Natural killer cell (primary cell): ENCODE measurements at regions not wholly inside any gene's neighbourhood (a gene's known extent, or its start where the extent isn't known, plus 50 kb on each side); places are given as distances from the start of the nearest gene placed in this dataset.

Source experiments
- ATAC-seq, 3 donors: fragments of 150-1000 bp in 2 of 3; fragments of 200-7000 bp in 1 of 3; cut with Tn5 transposase; 1 replicate in 1 of 3; 2 replicates in 2 of 3; pipeline ENCODE4 v1.10.0; 2021; ENCODE audit warnings: mild to moderate bottlenecking in 2 of 3, moderate library complexity in 2 of 3
- DNase-seq, 2 donors: peaks; one replicate each; pipeline versions ENCODE4 v3.0.0 to v3.0.0-alpha.2; 2013 to 2021; ENCODE audit warnings: mixed read lengths in 1 of 2
- H3K27ac ChIP-seq: one replicate; pipeline ENCODE4 v1.5.1; 2013; ENCODE audit warnings: mild to moderate bottlenecking, low read length
- H3K27me3 ChIP-seq: one replicate; pipeline ENCODE4 v1.6.1; 2013; ENCODE audit warnings: low read length; ENCODE audit not compliant: control insufficient read depth, insufficient read depth
- H3K36me3 ChIP-seq: one replicate; pipeline ENCODE4 v1.6.1; 2013; ENCODE audit warnings: low read length; ENCODE audit not compliant: control insufficient read depth, insufficient read depth
- H3K4me1 ChIP-seq: one replicate; pipeline ENCODE4 v1.6.1; 2013; ENCODE audit warnings: low read length; ENCODE audit not compliant: control insufficient read depth, insufficient read depth
- H3K4me3 ChIP-seq: one replicate; pipeline ENCODE4 v1.5.1; 2013; ENCODE audit warnings: low read length
- H3K9me3 ChIP-seq: one replicate; pipeline ENCODE4 v1.6.1; 2013; ENCODE audit warnings: low read length; ENCODE audit not compliant: control insufficient read depth, insufficient read depth
- H3K27ac Mint-ChIP-seq, 2 donors: one replicate each; pipeline ENCODE4 v1.8.0; 2022; ENCODE audit warnings: mild to moderate bottlenecking in 2 of 2, mixed read lengths in 2 of 2, moderate library complexity in 1 of 2
- H3K27me3 Mint-ChIP-seq, 2 donors: one replicate each; pipeline ENCODE4 v1.8.0; 2022; ENCODE audit warnings: low read depth in 2 of 2, mixed read lengths in 2 of 2
- H3K36me3 Mint-ChIP-seq: one replicate; pipeline ENCODE4 v1.8.0; 2022; ENCODE audit warnings: mixed read lengths
- H3K4me1 Mint-ChIP-seq, 2 donors: one replicate each; pipeline ENCODE4 v1.8.0; 2022; ENCODE audit warnings: mixed read lengths in 2 of 2
- H3K4me3 Mint-ChIP-seq: one replicate; pipeline ENCODE4 v1.8.0; 2022; ENCODE audit warnings: mild to moderate bottlenecking, moderate library complexity, mixed read lengths
- H3K9me3 Mint-ChIP-seq, 2 donors: one replicate each; pipeline ENCODE4 v1.8.0; 2022; ENCODE audit warnings: mixed read lengths in 2 of 2
- CTCF ChIP-seq: fragments of 200-600 bp; IDR thresholded peaks from one replicate; pipeline ENCODE4 v1.8.0; 2022; ENCODE audit warnings: antibody characterized with exemption
- WGBS: methylation state at CpG from one replicate; pipeline ENCODE4 v1.1.7; 2013; ENCODE audit warnings: missing lambda C conversion rate; ENCODE audit not compliant: insufficient coverage; 5-methylcytosine and 5-hydroxymethylcytosine counted together
- intact Hi-C: fragments of 100-400 bp; cut with micrococcal nuclease; formaldehyde crosslinking; loops from one replicate; pipeline ENCODE4 v1.14.2; 2022

GRCh38 chr1:87169263-87169910, 159.3 kb upstream of the LMO4 start:
- peaks cover 6 to 9% of the 10 kb centered on the region in 2 donors for H3K27me3 Mint-ChIP-seq
- Histone ChIP-seq H3K27me3 (no peaks in the 10 kb centered on the region), H3K4me3 (no peak overlapping the region), H3K27ac (no peak overlapping the region), H3K36me3 (no peaks in the 10 kb centered on the region), H3K4me1 (no peaks in the 10 kb centered on the region), H3K9me3 (no peaks in the 10 kb centered on the region)
- no peaks in the 10 kb centered on the region for H3K4me1 Mint-ChIP-seq
- DNase-seq (no peak), ATAC-seq (no peak)
- no peaks in the 10 kb centered on the region for H3K36me3 Mint-ChIP-seq
- 85% methylated on average over 3 of the region's 3 CpGs for WGBS
- TF ChIP-seq CTCF: no peak
- H3K4me3 Mint-ChIP-seq: no peak overlapping the region
- no peak overlapping the region for H3K27ac Mint-ChIP-seq
- H3K9me3 Mint-ChIP-seq: no peaks in the 10 kb centered on the region
- intact Hi-C loops: no loop called here

- no peaks in the 10 kb centered on the region for H3K36me3 ChIP-seq
- TF ChIP-seq CTCF: no peak
- H3K27me3 ChIP-seq: no peaks in the 10 kb centered on the region
- Mint-ChIP-seq H3K9me3 (no peaks in the 10 kb centered on the region), H3K27me3 (peaks cover 10 to 12% of the 10 kb centered on the region in 2 donors), H3K27ac (no peak overlapping the region), H3K4me3 (no peak overlapping the region), H3K36me3 (no peaks in the 10 kb centered on the region), H3K4me1 (no peaks in the 10 kb centered on the region)
- intact Hi-C loops: no loop called here
- no peaks in the 10 kb centered on the region for H3K4me1 ChIP-seq
- H3K4me3 ChIP-seq: no peak overlapping the region
- no peak overlapping the region for H3K27ac ChIP-seq
- no peak for ATAC-seq
- H3K9me3 ChIP-seq: no peaks in the 10 kb centered on the region
- no peak for DNase-seq
- WGBS: 82% methylated on average over 4 of the region's 7 CpGs
These were observed 158.5 kb upstream of the LMO4 start for GRCh38 chr1:87170157-87170556.

DNA sequence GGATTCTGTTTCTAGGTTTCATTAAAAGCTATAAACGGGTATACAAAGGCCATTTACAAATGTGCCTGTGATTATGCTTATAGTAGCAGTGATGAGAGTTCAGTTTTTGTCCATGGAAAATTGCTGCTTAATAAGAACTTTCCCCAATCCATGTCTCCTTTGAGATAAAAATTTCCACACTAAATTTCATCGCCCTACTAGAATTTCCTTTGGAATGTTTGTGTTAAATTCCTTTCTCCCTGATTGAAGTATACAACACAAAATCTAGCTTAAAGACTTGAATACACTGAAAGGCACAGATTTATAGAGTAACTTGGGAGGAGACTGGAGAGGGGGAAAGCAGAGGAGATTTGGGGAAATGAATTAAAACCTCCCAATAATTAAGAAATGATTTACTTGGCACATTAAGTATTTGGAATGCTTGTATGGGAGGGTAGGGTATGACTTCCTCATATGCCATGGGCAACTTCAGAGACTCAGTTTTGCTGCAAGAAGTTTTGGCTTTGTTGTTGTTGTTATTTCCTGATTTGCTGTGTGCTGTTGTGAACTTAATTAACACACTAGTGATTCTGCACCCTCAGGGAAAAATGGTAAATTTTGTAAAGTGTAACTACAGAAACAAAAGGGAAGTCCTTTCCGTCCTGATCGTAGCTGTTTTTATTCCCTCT, 157.6 kb upstream of the LMO4 start:
- Mint-ChIP-seq H3K27ac (no peak overlapping the region), H3K4me3 (no peak overlapping the region), H3K9me3 (no peaks in the 10 kb centered on the region), H3K36me3 (no peaks in the 10 kb centered on the region), H3K27me3 (peaks cover 10 to 13% of the 10 kb centered on the region in 2 donors), H3K4me1 (no peaks in the 10 kb centered on the region)
- WGBS: 94% methylated on average over 3 of the region's 4 CpGs
- no peak for TF ChIP-seq CTCF
- Histone ChIP-seq H3K9me3 (no peaks in the 10 kb centered on the region), H3K4me1 (no peaks in the 10 kb centered on the region), H3K27me3 (no peaks in the 10 kb centered on the region), H3K36me3 (no peaks in the 10 kb centered on the region), H3K27ac (no peak overlapping the region), H3K4me3 (no peak overlapping the region)
- no peak for DNase-seq
- intact Hi-C loops: no loop called here
- ATAC-seq: no peak

GRCh38 chr1:87173231-87173630, 155.4 kb upstream of the LMO4 start:
- Mint-ChIP-seq H3K36me3 (no peaks in the 10 kb centered on the region), H3K9me3 (no peaks in the 10 kb centered on the region), H3K4me1 (no peaks in the 10 kb centered on the region), H3K4me3 (no peak overlapping the region), H3K27me3 (peaks cover 10 to 29% of the 10 kb centered on the region in 2 donors), H3K27ac (no peak overlapping the region)
- Histone ChIP-seq H3K36me3 (no peaks in the 10 kb centered on the region), H3K27ac (no peak overlapping the region), H3K27me3 (no peaks in the 10 kb centered on the region), H3K4me1 (no peaks in the 10 kb centered on the region), H3K9me3 (no peaks in the 10 kb centered on the region), H3K4me3 (no peak overlapping the region)
- no peak for TF ChIP-seq CTCF
- no peak for DNase-seq
- WGBS: 81% methylated on average over 3 of the region's 3 CpGs
- ATAC-seq: no peak
- intact Hi-C loops: no loop called here
